ENCODE measurements at regions not wholly inside any gene's neighbourhood (a gene's known extent, or its start where the extent isn't known, plus 50 kb on each side); places are given as distances from the start of the nearest gene placed in this dataset.

DNA sequence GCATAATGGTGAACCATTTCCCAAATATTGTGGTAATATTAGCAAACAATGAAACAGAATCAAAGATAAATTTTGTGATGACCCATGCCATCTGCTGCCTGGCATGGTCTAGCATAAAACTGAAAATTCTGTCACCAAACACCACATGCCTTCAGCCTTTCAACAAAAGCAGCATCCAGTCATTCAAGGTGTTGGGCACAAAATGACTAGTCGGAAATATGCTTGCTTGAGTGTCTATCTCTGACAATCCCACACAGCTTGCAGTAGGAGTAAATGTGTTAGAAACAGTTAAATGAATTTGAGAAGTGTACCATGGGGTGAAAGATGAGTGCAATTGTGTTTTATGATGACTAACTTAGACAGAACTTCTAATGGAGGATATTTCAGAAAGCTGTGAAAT lies 61.7 kb upstream of the CDIN1 start:
- DNase-seq (ENCODE audit: low read depth in 3 of 3), result no peak

- DNase-seq (ENCODE audit: low read depth in 3 of 3), result no peak
Measured at GRCh38 chr15:36519067-36519466, 60.4 kb upstream of the CDIN1 start.

DNA sequence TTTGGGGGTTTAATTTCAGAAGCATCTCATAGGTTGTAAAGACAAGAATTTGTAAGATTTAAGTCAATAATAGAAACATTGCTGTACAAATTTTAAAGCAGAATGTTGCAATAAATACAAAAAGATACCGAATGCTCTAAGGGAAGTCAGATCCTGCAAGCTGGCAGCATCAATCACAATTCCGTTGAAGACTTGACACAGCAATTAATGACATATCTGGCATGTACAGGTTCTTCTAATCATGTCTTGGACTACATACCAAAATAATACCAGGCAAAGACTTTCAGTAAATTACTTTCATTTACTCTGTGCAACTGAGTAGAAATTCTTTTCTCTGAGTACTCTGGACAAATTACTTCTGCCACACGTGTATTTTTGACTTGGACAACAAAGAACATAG lies 54.0 kb upstream of the CDIN1 start:
- DNase-seq (ENCODE audit: low read depth in 3 of 3), result no peak

DNA sequence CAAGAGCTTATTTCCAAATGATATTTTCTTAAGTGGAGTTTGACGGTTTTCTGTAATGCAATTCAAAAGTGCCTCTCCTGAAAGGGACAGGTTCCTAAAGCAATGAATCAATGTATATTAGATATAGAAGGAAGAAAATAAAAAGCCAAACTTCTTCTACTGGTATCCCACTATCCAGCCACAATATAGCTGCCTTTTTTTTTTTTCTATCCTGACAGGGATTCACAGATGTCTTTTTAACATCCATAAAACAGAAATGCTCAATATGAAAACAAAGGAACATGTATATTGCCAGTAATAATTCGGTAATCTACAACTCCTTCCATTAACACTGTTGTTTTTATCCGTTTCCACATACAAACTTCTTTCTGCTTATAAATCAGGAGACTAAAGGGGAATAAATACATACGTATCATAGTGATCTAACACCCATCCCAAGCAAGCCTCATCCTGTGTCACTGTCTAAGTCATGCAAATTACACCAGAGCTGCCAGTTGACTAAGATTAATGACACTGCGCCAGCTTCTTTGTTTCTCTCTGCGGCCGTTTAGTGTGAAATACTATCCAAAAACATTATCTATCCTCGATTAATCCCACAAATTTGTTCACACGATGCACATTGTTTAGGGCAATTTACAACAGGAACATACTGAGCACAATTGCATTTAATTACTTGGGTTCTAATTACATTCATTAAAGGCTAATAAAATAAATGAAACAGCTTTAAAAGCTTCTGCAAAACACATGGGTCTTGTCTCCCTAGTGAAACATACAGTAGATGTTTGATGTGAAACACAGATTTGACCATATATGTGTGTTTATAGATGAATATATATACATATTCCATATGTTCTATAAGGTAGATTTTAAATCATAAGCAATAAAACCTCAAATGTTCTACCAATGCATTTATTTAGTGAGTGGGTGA lies 51.9 kb upstream of the CDIN1 start:
- no peak for DNase-seq (ENCODE audit: low read depth in 3 of 3)

DNA sequence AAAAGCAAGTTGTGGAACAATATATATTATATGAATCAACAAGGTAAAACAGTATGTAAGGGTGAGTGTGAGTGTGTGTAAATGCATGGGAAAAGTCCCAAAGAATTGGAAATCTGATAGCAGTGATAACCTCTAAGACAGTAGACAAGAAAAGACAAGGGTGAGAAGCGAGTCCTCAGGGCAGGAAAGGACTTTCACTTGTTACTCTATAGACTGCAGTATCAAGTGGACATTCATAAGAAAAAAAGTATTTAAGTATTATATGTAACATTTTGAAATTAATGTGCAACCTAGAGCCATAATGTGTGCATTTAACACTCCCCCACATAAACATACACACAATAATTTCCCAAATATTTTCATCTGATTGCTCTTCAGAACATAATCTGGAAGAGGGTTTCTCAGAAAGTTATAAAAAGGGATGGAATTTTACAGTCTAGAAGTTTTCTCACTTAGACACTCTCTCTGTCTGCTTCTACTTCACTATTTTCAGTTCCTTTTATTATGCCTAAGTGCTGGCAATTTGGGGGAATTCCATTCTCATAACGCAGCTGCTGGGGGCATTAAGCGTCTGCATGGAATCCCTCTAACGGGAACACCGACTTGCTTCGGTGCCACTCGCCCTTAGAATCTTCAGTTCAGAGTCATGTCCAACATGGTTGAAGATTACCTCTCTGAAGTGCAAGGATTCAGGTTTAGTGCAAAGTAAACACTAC lies 50.0 kb upstream of the CDIN1 start:
- no peak for DNase-seq (ENCODE audit: low read depth in 3 of 3)

Measured in stimulated activated CD4-positive, alpha-beta T cell treated with anti-CD3 and anti-CD28 coated beads, TNF-alpha, amount 100 ng/mL, for 48 hours (primary cell).